BE2C (cell line): ENCODE measurements at regions not wholly inside any gene's neighbourhood (a gene's known extent, or its start where the extent isn't known, plus 50 kb on each side); places are given as distances from the start of the nearest gene placed in this dataset.

Experiments
- DNase-seq: peaks from one replicate; pipeline ENCODE4 v3.0.0-alpha.2; 2020
- H3K27me3 ChIP-seq: fragments of 250-450 bp; sonication (Bioruptor Pico); 2 replicates; pipeline ENCODE4 v1.5.1; 2020; ENCODE audit warnings: mild to moderate bottlenecking
- H3K36me3 ChIP-seq: fragments of 250-450 bp; sonication (Bioruptor Pico); 2 replicates; pipeline ENCODE4 v1.5.1; 2020; ENCODE audit warnings: mild to moderate bottlenecking
- H3K4me1 ChIP-seq: fragments of 250-450 bp; sonication (Bioruptor Pico); 2 replicates; pipeline ENCODE4 v1.5.1; 2020
- H3K4me3 ChIP-seq: 2 replicates; pipeline ENCODE4 v1.5.1; 2011; ENCODE audit warnings: low read depth, low read length
- H3K9me3 ChIP-seq: fragments of 250-450 bp; sonication (Bioruptor Pico); 2 replicates; pipeline ENCODE4 v1.5.1; 2020
- CTCF ChIP-seq: IDR thresholded peaks from 2 replicates; pipeline ENCODE4 v1.5.1; 2012; ENCODE audit warnings: mild to moderate bottlenecking, low read depth, low read length

GRCh38 chr5:113652161-113652560, 138.7 kb downstream of the YTHDC2 start:
- peak; percentile 14 for DNase-seq
- TF ChIP-seq CTCF: no peak
- Histone ChIP-seq H3K27me3 (peaks cover 4% of the 10 kb centered on the region; the same call in 1 of the 2 replicates), H3K36me3 (no peaks in the 10 kb centered on the region), H3K9me3 (peaks cover 3% of the 10 kb centered on the region; the same call in 1 of the 2 replicates), H3K4me3 (no peak overlapping the region), H3K4me1 (no peaks in the 10 kb centered on the region; the same call in 1 of the 2 replicates)

GRCh38 chr5:113654828-113655227, 141.3 kb downstream of the YTHDC2 start:
- DNase-seq: no peak
- Histone ChIP-seq H3K27me3 (no peaks in the 10 kb centered on the region), H3K36me3 (no peaks in the 10 kb centered on the region), H3K9me3 (peaks cover 3% of the 10 kb centered on the region; the same call in 1 of the 2 replicates), H3K4me3 (no peak overlapping the region), H3K4me1 (no peaks in the 10 kb centered on the region; the same call in 1 of the 2 replicates)
- no peak for TF ChIP-seq CTCF

GRCh38 chr5:113660206-113660605, 146.7 kb downstream of the YTHDC2 start:
- no peak for DNase-seq
- H3K36me3 ChIP-seq: no peaks in the 10 kb centered on the region
- peaks cover 9% of the 10 kb centered on the region for H3K27me3 ChIP-seq
- no peaks in the 10 kb centered on the region for H3K9me3 ChIP-seq
- H3K4me3 ChIP-seq: no peak overlapping the region
- no peak for TF ChIP-seq CTCF
- no peaks in the 10 kb centered on the region; the same call in 1 of the 2 replicates for H3K4me1 ChIP-seq

GRCh38 chr5:113660706-113661250, 147.3 kb downstream of the YTHDC2 start:
- DNase-seq: no peak
- Histone ChIP-seq H3K27me3 (peaks cover 13% of the 10 kb centered on the region), H3K36me3 (no peaks in the 10 kb centered on the region), H3K4me1 (no peaks in the 10 kb centered on the region; the same call in 1 of the 2 replicates), H3K9me3 (no peaks in the 10 kb centered on the region), H3K4me3 (no peak overlapping the region)
- TF ChIP-seq CTCF: no peak

GRCh38 chr5:113663879-113664541, 150.5 kb downstream of the YTHDC2 start:
- peak; percentile 81 for TF ChIP-seq CTCF
- peak; percentile 78 for DNase-seq
- no peak overlapping the region for H3K4me3 ChIP-seq
- H3K9me3 ChIP-seq: no peaks in the 10 kb centered on the region
- peaks cover 27% of the 10 kb centered on the region for H3K27me3 ChIP-seq
- no peaks in the 10 kb centered on the region for H3K4me1 ChIP-seq
- no peaks in the 10 kb centered on the region for H3K36me3 ChIP-seq

GRCh38 chr5:113673041-113673440, 159.5 kb downstream of the YTHDC2 start:
- Histone ChIP-seq H3K4me3 (no peak overlapping the region), H3K9me3 (no peaks in the 10 kb centered on the region), H3K27me3 (no peaks in the 10 kb centered on the region), H3K4me1 (no peaks in the 10 kb centered on the region), H3K36me3 (no peaks in the 10 kb centered on the region)
- DNase-seq: no peak
- no peak for TF ChIP-seq CTCF
